ENCODE measurements at regions not wholly inside any gene's neighbourhood (a gene's known extent, or its start where the extent isn't known, plus 50 kb on each side); places are given as distances from the start of the nearest gene placed in this dataset.

DNA sequence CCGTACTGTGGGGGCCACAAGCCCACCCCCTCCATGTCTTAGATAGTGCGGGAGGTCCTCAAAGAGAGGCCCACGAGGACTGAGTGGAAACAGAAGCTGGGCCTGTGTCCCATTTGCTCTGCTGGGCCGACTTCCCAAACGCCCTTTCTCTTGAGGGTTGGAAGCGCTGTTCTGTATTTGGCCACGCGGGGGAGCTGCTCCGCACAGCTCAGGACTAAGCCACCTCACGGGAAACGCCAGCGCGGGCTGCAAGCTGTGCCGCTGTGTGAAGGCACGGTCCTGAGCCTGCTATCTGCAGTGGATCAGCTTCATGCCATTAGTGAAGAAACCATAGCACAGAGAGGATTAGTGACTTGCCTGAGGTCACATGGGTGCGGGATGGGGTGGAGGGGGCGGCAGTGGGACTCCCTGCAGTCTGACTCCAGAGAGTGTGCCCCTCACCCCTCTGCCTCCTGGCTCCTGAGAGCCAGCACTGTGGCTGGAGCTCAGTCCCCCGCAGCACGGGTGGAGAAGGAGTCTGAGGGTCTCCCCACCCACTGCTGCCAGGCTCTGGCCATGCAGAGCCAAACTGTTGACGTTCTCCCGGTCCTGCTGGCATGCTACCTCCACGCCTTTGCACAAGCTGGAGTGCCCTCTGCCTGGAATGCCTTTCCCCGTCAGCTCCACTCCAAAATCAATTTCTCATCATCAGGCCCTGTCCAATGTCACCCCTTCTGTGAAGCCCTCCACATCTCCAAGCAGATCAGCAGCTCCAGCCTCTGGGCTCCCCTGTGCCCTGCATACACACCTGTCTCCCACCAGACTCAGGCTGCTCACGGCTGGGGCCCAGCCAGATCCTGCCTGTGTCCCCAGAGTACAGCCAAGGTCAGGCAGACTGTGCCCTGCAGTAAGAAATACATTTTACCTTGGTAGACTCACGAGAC is 51.5 kb upstream of the LRRC32 start:
- TF ChIP-seq, protein P1, sequence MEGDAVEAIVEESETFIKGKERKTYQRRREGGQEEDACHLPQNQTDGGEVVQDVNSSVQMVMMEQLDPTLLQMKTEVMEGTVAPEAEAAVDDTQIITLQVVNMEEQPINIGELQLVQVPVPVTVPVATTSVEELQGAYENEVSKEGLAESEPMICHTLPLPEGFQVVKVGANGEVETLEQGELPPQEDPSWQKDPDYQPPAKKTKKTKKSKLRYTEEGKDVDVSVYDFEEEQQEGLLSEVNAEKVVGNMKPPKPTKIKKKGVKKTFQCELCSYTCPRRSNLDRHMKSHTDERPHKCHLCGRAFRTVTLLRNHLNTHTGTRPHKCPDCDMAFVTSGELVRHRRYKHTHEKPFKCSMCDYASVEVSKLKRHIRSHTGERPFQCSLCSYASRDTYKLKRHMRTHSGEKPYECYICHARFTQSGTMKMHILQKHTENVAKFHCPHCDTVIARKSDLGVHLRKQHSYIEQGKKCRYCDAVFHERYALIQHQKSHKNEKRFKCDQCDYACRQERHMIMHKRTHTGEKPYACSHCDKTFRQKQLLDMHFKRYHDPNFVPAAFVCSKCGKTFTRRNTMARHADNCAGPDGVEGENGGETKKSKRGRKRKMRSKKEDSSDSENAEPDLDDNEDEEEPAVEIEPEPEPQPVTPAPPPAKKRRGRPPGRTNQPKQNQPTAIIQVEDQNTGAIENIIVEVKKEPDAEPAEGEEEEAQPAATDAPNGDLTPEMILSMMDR (IDR thresholded peaks at IDR 0.05; ENCODE audit: control extremely low read depth, extremely low read depth): peak; percentile 90
- Histone ChIP-seq H3K36me3 (ENCODE audit: control insufficient read depth in 4 of 4, insufficient read depth in 4 of 4, low read length in 4 of 4) (no peaks in the 10 kb centered on the region), H3K4me1 (ENCODE audit: control insufficient read depth in 5 of 5, insufficient read depth in 5 of 5, low read length in 5 of 5) (no peaks in the 10 kb centered on the region), H3K9me3 (ENCODE audit: control insufficient read depth in 4 of 4, insufficient read depth in 3 of 4, low read length in 3 of 4) (no peaks in the 10 kb centered on the region), H3K27ac (ENCODE audit: low read depth in 1 of 2, low read length in 1 of 2) (no peak overlapping the region), H3K4me3 (no peak overlapping the region), H3K27me3 (ENCODE audit: control insufficient read depth in 3 of 3, insufficient read depth in 3 of 3, low read length in 2 of 3) (no peaks in the 10 kb centered on the region), H3K9ac (ENCODE audit: insufficient read depth in 1 of 2, low read length in 2 of 2) (no peak overlapping the region)
- ATAC-seq (ENCODE audit: insufficient read depth, low FRiP score): peak; percentile 89
- peak; percentile 81 to 89 (median 85) for DNase-seq
- 19 to 21% methylated on average over 25 of the region's 25 CpGs for WGBS, 2 donors

DNA sequence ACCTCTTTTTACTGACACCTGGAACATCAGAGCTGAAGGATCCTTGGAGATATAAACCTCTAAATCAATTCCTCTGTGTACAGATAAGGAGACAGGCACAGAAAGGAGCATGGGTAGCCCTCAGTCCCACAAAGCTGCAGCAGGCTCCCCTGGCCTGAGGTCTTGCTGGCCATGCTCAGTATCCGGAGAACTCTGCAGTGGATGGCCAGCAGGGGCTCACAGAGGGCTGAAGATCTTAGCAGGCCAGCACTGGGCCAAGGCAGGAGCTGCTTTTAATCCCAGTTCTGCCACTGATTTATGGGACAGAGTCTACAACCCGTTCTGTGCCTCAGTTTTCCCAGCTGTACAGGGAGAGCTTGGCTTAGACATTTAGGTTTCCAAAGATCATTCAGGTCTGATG is 52.6 kb upstream of the LRRC32 start:
- WGBS, 2 donors: 64 to 76% methylated on average over 2 of the region's 2 CpGs
- TF ChIP-seq, protein P1 (IDR thresholded peaks at IDR 0.05; ENCODE audit: control extremely low read depth, extremely low read depth): no peak

DNA sequence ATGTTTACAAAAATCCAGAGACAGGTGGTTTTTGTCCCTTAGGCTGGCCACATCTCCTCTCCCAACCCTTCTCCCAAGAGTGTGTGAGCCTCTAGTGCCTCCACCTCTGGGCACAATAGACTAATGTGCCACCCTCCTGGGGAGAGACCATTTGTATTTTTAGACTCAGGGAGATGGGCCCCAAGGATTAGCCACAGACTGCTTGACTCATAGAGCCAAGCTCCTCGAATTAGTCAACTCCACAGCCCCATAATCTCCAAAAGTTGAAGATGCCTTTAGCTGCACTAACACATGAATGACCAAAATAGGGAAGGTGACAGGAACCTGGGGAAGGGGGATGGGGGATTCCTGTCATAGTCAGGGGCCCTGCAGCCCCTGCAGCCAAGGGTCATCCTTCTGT is 53.0 kb upstream of the LRRC32 start:
- TF ChIP-seq, protein P1 (IDR thresholded peaks at IDR 0.05; ENCODE audit: control extremely low read depth, extremely low read depth): no peak
- WGBS, 2 donors: 65 to 70% methylated on average over 1 of the region's 1 CpG
- H3K4me1 ChIP-seq (ENCODE audit: control insufficient read depth in 5 of 5, insufficient read depth in 5 of 5, low read length in 5 of 5): no peaks in the 10 kb centered on the region
- no peak overlapping the region for H3K9ac ChIP-seq (ENCODE audit: insufficient read depth in 1 of 2, low read length in 2 of 2)
- H3K36me3 ChIP-seq (ENCODE audit: control insufficient read depth in 4 of 4, insufficient read depth in 4 of 4, low read length in 4 of 4): no peaks in the 10 kb centered on the region
- DNase-seq (no peak), ATAC-seq (ENCODE audit: insufficient read depth, low FRiP score) (no peak)
- no peak overlapping the region for H3K27ac ChIP-seq (ENCODE audit: low read depth in 1 of 2, low read length in 1 of 2)
- no peaks in the 10 kb centered on the region for H3K9me3 ChIP-seq (ENCODE audit: control insufficient read depth in 4 of 4, insufficient read depth in 3 of 4, low read length in 3 of 4)
- no peaks in the 10 kb centered on the region for H3K27me3 ChIP-seq (ENCODE audit: control insufficient read depth in 3 of 3, insufficient read depth in 3 of 3, low read length in 2 of 3)
- H3K4me3 ChIP-seq: no peak overlapping the region

More for the DNA sequence above, 52.6 kb upstream of the LRRC32 start:
- H3K36me3 ChIP-seq (ENCODE audit: control insufficient read depth in 4 of 4, insufficient read depth in 4 of 4, low read length in 4 of 4): no peaks in the 10 kb centered on the region
- no peaks in the 10 kb centered on the region for H3K9me3 ChIP-seq (ENCODE audit: control insufficient read depth in 4 of 4, insufficient read depth in 3 of 4, low read length in 3 of 4)
- ATAC-seq (ENCODE audit: insufficient read depth, low FRiP score): no peak
- no peak overlapping the region for H3K4me3 ChIP-seq
- no peaks in the 10 kb centered on the region for H3K27me3 ChIP-seq (ENCODE audit: control insufficient read depth in 3 of 3, insufficient read depth in 3 of 3, low read length in 2 of 3)
- no peak overlapping the region for H3K27ac ChIP-seq (ENCODE audit: low read depth in 1 of 2, low read length in 1 of 2)
- H3K9ac ChIP-seq (ENCODE audit: insufficient read depth in 1 of 2, low read length in 2 of 2): no peak overlapping the region
- no peaks in the 10 kb centered on the region for H3K4me1 ChIP-seq (ENCODE audit: control insufficient read depth in 5 of 5, insufficient read depth in 5 of 5, low read length in 5 of 5)
- DNase-seq: no peak
